ENCODE measurements at regions not wholly inside any gene's neighbourhood (a gene's known extent, or its start where the extent isn't known, plus 50 kb on each side); places are given as distances from the start of the nearest gene placed in this dataset.
A peak's percentile ranks its signal among the peaks of the same experiment; 100 is the strongest.
"Not testable (repeated sequence)": the region's sequence is repeated elsewhere in the genome, so short reads cannot be mapped to it uniquely, and the experiment has no call there.

DNA sequence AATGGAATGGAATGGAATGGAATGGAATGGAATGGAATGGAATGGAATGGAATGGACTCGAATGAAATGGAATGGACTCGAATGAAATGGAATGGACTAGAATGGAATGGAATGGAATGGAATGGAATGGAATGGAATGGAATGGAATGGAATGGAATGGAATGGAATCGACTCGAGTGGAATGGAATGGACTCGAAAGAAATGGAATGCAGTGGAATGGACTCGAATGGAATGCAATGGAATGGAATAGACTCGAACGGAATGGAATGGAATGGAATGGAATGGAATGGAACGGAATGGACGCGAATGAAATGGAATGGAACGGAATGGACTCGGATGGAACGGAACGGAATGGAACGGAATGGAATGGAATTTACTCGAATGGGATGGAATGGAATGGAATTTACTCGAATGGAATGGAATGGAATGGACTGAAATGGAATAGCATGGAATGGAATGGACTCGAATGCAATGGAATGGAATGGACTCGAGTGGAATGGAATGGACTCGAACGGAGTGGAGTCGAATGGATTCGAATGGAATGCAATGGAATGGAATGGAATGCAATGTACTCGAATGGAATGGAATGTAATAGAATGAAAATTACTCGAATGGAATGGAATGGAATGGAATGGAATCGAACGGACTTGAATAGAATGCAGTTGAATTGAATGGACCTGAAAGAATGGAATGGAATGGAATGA, 100.1 kb upstream of the FBXO28 start:
- TF ChIP-seq TARDBP (IDR thresholded peaks at IDR 0.05) (peak; percentile 86), SP1 (IDR thresholded peaks at IDR 0.05) (0 out of 2 replicates have a peak, but pooled peaks have one; percentile 2)
- TF ChIP-seq HDGF (IDR thresholded peaks at IDR 0.05; ENCODE audit: borderline replicate concordance): not testable (repeated sequence)
